ENCODE measurements at regions not wholly inside any gene's neighbourhood (a gene's known extent, or its start where the extent isn't known, plus 50 kb on each side); places are given as distances from the start of the nearest gene placed in this dataset.

- Histone ChIP-seq H2AFZ (no peak overlapping the region), H3K9me3 (ENCODE audit: low read depth) (no peaks in the 10 kb centered on the region), H3K9me2 (replicated peaks; ENCODE audit: insufficient read depth) (no peaks in the 10 kb centered on the region), H3K36me3 (replicated peaks; ENCODE audit: insufficient read depth, low read depth) (no peaks in the 10 kb centered on the region), H3K27ac (no peak overlapping the region), H3K4me1 (ENCODE audit: insufficient read depth) (peaks cover 9% of the 10 kb centered on the region), H3K4me3 (no peak overlapping the region), H3K79me2 (no peaks in the 10 kb centered on the region), H4K20me1 (ENCODE audit: insufficient read depth, poor library complexity, severe bottlenecking) (no peaks in the 10 kb centered on the region), H3K27me3 (no peaks in the 10 kb centered on the region), H3K4me2 (no peak overlapping the region)
- 89% methylated on average over 10 of the region's 10 CpGs for WGBS (ENCODE audit: low lambda C conversion rate, missing lambda C conversion rate)
- DNase-seq (ENCODE audit: low spot score), result no peak
- no peak for TF ChIP-seq EZH2phosphoT487 (IDR thresholded peaks at IDR 0.05; ENCODE audit: low read depth, severe bottlenecking, unreplicated experiment)
- TF ChIP-seq EZH2 (IDR thresholded peaks at IDR 0.05; ENCODE audit: borderline replicate concordance), result no peak
- TF ChIP-seq, protein P1, sequence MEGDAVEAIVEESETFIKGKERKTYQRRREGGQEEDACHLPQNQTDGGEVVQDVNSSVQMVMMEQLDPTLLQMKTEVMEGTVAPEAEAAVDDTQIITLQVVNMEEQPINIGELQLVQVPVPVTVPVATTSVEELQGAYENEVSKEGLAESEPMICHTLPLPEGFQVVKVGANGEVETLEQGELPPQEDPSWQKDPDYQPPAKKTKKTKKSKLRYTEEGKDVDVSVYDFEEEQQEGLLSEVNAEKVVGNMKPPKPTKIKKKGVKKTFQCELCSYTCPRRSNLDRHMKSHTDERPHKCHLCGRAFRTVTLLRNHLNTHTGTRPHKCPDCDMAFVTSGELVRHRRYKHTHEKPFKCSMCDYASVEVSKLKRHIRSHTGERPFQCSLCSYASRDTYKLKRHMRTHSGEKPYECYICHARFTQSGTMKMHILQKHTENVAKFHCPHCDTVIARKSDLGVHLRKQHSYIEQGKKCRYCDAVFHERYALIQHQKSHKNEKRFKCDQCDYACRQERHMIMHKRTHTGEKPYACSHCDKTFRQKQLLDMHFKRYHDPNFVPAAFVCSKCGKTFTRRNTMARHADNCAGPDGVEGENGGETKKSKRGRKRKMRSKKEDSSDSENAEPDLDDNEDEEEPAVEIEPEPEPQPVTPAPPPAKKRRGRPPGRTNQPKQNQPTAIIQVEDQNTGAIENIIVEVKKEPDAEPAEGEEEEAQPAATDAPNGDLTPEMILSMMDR (IDR thresholded peaks at IDR 0.05; ENCODE audit: poor library complexity), result no peak
Measured at GRCh38 chr11:69976794-69977193, 101.3 kb upstream of the ANO1 start.

GRCh38 chr11:69977951-69978350 is 100.2 kb upstream of the ANO1 start:
- no peaks in the 10 kb centered on the region for H4K20me1 ChIP-seq (ENCODE audit: insufficient read depth, poor library complexity, severe bottlenecking)
- H3K27me3 ChIP-seq, result peaks cover 7% of the 10 kb centered on the region

DNA sequence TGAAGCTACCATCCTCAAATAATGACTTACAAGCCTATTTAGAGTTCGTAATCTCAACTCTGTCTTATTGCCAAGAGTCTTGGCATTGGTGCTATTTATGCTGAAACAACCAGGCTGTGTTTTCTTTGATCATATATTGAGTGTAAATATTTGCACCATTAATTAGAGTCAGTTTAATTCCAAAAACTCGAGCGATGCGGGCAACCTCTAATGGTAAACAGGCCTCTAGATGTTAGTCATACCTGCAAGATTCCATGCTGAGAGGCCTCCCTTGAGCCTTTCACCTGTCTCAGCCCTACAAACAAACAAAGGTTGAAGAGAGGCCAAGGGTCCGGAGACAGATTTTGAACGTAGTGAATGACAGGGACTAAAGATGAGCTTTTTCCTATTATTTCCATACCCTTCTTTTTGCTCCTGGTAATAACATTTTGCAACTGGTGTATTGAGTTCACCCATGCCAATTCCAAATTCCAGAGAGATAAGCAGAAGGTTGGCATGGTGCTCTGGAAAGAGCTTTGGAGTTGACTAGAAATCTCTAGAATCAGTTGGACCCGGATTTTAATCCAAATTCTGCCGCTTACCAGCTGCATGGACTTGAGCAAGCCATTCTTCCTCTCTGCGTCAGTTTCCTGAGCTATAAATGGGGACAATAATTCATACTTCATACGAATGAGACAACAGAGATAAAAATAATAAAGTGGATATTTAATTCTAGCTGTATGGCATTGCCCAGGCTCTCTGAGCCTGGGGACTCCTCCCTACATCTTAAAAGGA is 99.1 kb upstream of the ANO1 start:
- Histone ChIP-seq H3K9me3 (ENCODE audit: low read depth) (no peaks in the 10 kb centered on the region), H4K20me1 (ENCODE audit: insufficient read depth, poor library complexity, severe bottlenecking) (no peaks in the 10 kb centered on the region), H3K36me3 (replicated peaks; ENCODE audit: insufficient read depth, low read depth) (no peaks in the 10 kb centered on the region), H3K9me2 (replicated peaks; ENCODE audit: insufficient read depth) (no peaks in the 10 kb centered on the region), H3K27ac (no peak overlapping the region), H3K27me3 (peaks cover 17% of the 10 kb centered on the region), H3K4me1 (ENCODE audit: insufficient read depth) (peaks cover 5% of the 10 kb centered on the region), H3K79me2 (no peaks in the 10 kb centered on the region), H3K4me3 (no peak overlapping the region), H3K4me2 (no peak overlapping the region), H2AFZ (no peak overlapping the region)
- DNase-seq (ENCODE audit: low spot score), result no peak
- TF ChIP-seq EZH2phosphoT487 (IDR thresholded peaks at IDR 0.05; ENCODE audit: low read depth, severe bottlenecking, unreplicated experiment) (no peak), EZH2 (IDR thresholded peaks at IDR 0.05; ENCODE audit: borderline replicate concordance) (no peak)
- TF ChIP-seq, protein P1 (IDR thresholded peaks at IDR 0.05; ENCODE audit: poor library complexity), result no peak
- WGBS (ENCODE audit: low lambda C conversion rate, missing lambda C conversion rate), result 64% methylated on average over 10 of the region's 10 CpGs

More at GRCh38 chr11:69977951-69978350, 100.2 kb upstream of the ANO1 start:
- no peak for DNase-seq (ENCODE audit: low spot score)
- TF ChIP-seq, protein P1 (IDR thresholded peaks at IDR 0.05; ENCODE audit: poor library complexity), result no peak
- TF ChIP-seq EZH2 (IDR thresholded peaks at IDR 0.05; ENCODE audit: borderline replicate concordance) (no peak), EZH2phosphoT487 (IDR thresholded peaks at IDR 0.05; ENCODE audit: low read depth, severe bottlenecking, unreplicated experiment) (no peak)
- H3K4me3 ChIP-seq, result no peak overlapping the region
- WGBS (ENCODE audit: low lambda C conversion rate, missing lambda C conversion rate), result 88% methylated on average over 12 of the region's 12 CpGs
- H3K27ac ChIP-seq, result no peak overlapping the region
- H3K9me3 ChIP-seq (ENCODE audit: low read depth), result no peaks in the 10 kb centered on the region
- H3K36me3 ChIP-seq (replicated peaks; ENCODE audit: insufficient read depth, low read depth), result no peaks in the 10 kb centered on the region
- no peak overlapping the region for H2AFZ ChIP-seq
- no peaks in the 10 kb centered on the region for H3K9me2 ChIP-seq (replicated peaks; ENCODE audit: insufficient read depth)
- peaks cover 5% of the 10 kb centered on the region for H3K4me1 ChIP-seq (ENCODE audit: insufficient read depth)
- H3K4me2 ChIP-seq, result no peak overlapping the region
- H3K79me2 ChIP-seq, result no peaks in the 10 kb centered on the region

Measured in hepatocyte (in vitro differentiated cells).